ENCODE measurements at regions not wholly inside any gene's neighbourhood (a gene's known extent, or its start where the extent isn't known, plus 50 kb on each side); places are given as distances from the start of the nearest gene placed in this dataset.

DNA sequence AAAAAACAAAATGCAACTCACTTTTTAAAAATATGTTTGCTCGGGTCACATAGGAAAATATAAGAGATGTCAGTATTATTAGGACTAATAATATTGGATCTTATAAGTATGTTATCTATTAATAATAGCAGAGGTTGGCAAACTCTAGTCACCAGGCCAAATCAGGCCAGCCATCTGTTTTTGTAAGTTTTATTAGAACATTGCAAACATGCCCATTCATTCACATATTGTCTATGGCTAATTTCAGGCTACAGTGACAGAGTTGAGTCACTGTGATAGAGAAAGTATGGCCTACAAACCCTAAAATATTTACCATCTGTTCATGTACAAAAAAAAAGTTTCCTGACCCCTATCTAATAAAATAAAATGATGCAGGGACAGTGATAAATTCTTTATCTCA, 97.7 kb upstream of the CDH6 start:
- Histone ChIP-seq H3K4me1 (ENCODE audit: control insufficient read depth, insufficient read depth, low read length) (no peaks in the 10 kb centered on the region), H3K27ac (ENCODE audit: low read length) (no peak overlapping the region), H3K9me3 (ENCODE audit: control insufficient read depth, insufficient read depth, low read length) (peaks cover 4% of the 10 kb centered on the region), H3K27me3 (ENCODE audit: control insufficient read depth, insufficient read depth, low read length) (no peaks in the 10 kb centered on the region), H3K36me3 (ENCODE audit: control insufficient read depth, insufficient read depth, low read length) (no peaks in the 10 kb centered on the region), H3K4me3 (ENCODE audit: low read length) (no peak overlapping the region)
- no peak for TF ChIP-seq CTCF (IDR thresholded peaks at IDR 0.05)
- WGBS (ENCODE audit: insufficient coverage), result no CpG with 5 or more reads among the region's 1 CpG
- Mint-ChIP-seq H3K4me1 (no peaks in the 10 kb centered on the region), H3K36me3 (no peaks in the 10 kb centered on the region), H3K9me3 (peaks cover 6 to 10% of the 10 kb centered on the region in 2 donors), H3K27ac (no peak overlapping the region), H3K4me3 (no peak overlapping the region), H3K27me3 (ENCODE audit: low read depth in 2 of 2) (no peaks in the 10 kb centered on the region)
- intact Hi-C loops (cut with micrococcal nuclease), result no loop called here
- no peak for DNase-seq
- ATAC-seq, result no peak

DNA sequence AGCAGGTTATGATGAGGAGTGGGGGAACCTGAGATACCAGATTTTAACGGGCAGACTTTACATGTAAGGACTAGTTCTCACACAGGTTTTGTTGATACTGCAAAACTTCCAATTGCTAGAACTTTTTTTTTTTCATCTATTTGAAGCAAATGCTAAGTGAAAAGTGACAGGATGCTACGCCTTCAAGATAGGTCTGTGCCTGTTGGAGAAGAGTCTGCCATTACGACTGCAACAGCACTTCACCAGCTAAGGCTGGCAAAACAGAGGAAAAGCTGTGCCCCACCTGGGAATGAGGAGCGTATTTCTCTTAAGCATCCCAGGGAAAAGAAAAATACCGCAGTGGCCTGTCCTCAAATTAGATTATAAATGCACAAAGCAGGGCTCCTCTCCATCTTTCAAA, 102.0 kb upstream of the CDH6 start:
- no peak overlapping the region for H3K4me3 Mint-ChIP-seq
- Histone ChIP-seq H3K4me1 (ENCODE audit: control insufficient read depth, insufficient read depth, low read length) (no peaks in the 10 kb centered on the region), H3K9me3 (ENCODE audit: control insufficient read depth, insufficient read depth, low read length) (peaks cover 4% of the 10 kb centered on the region), H3K36me3 (ENCODE audit: control insufficient read depth, insufficient read depth, low read length) (no peaks in the 10 kb centered on the region), H3K27me3 (ENCODE audit: control insufficient read depth, insufficient read depth, low read length) (no peaks in the 10 kb centered on the region), H3K4me3 (ENCODE audit: low read length) (no peak overlapping the region), H3K27ac (ENCODE audit: low read length) (no peak overlapping the region)
- DNase-seq, result no peak
- no peaks in the 10 kb centered on the region for H3K27me3 Mint-ChIP-seq (ENCODE audit: low read depth in 2 of 2)
- H3K9me3 Mint-ChIP-seq, result peaks cover 12 to 13% of the 10 kb centered on the region in 2 donors
- H3K27ac Mint-ChIP-seq, result no peak overlapping the region
- TF ChIP-seq CTCF (IDR thresholded peaks at IDR 0.05), result no peak
- intact Hi-C loops (cut with micrococcal nuclease), result no loop called here
- H3K4me1 Mint-ChIP-seq, result no peaks in the 10 kb centered on the region
- H3K36me3 Mint-ChIP-seq, result no peaks in the 10 kb centered on the region
- 94% methylated on average over 5 of the region's 5 CpGs for WGBS (ENCODE audit: insufficient coverage)
- no peak for ATAC-seq

DNA sequence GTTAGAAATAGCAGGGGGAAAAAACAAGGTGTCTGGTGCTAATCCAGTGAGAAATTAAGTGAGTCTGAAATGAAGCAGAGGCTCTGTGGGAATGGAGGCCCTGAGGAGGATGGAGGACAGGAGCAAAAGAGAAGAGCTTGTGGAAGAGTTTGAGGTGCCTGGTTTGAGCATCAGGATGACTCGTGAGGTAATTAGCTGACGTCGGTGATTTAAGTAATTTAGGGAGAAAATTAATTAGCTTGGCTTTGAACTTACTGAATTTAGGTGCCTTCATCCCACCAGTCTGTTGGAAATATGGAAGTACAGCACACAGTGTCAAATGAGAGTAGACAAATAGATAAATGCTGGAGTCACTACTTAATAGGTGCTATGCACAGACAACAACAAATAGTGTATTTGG, 103.0 kb upstream of the CDH6 start:
- peaks cover 12 to 13% of the 10 kb centered on the region in 2 donors for H3K9me3 Mint-ChIP-seq
- Histone ChIP-seq H3K4me1 (ENCODE audit: control insufficient read depth, insufficient read depth, low read length) (no peaks in the 10 kb centered on the region), H3K27me3 (ENCODE audit: control insufficient read depth, insufficient read depth, low read length) (no peaks in the 10 kb centered on the region), H3K27ac (ENCODE audit: low read length) (no peak overlapping the region), H3K36me3 (ENCODE audit: control insufficient read depth, insufficient read depth, low read length) (no peaks in the 10 kb centered on the region), H3K9me3 (ENCODE audit: control insufficient read depth, insufficient read depth, low read length) (peaks cover 4% of the 10 kb centered on the region), H3K4me3 (ENCODE audit: low read length) (no peak overlapping the region)
- 85% methylated on average over 3 of the region's 3 CpGs for WGBS (ENCODE audit: insufficient coverage)
- TF ChIP-seq CTCF (IDR thresholded peaks at IDR 0.05), result no peak
- no peaks in the 10 kb centered on the region for H3K4me1 Mint-ChIP-seq
- intact Hi-C loops (cut with micrococcal nuclease), result no loop called here
- DNase-seq, result no peak
- no peaks in the 10 kb centered on the region for H3K27me3 Mint-ChIP-seq (ENCODE audit: low read depth in 2 of 2)
- ATAC-seq, result no peak
- no peak overlapping the region for H3K27ac Mint-ChIP-seq
- no peaks in the 10 kb centered on the region for H3K36me3 Mint-ChIP-seq
- no peak overlapping the region for H3K4me3 Mint-ChIP-seq

GRCh38 chr5:31086839-31087415, 106.6 kb upstream of the CDH6 start:
- no peaks in the 10 kb centered on the region for H3K27me3 ChIP-seq (ENCODE audit: control insufficient read depth, insufficient read depth, low read length)
- no peaks in the 10 kb centered on the region for H3K4me1 Mint-ChIP-seq
- DNase-seq (no peak), ATAC-seq (no peak)
- no peak overlapping the region for H3K4me3 ChIP-seq (ENCODE audit: low read length)
- no peaks in the 10 kb centered on the region for H3K27me3 Mint-ChIP-seq (ENCODE audit: low read depth in 2 of 2)
- H3K4me3 Mint-ChIP-seq, result no peak overlapping the region
- no peaks in the 10 kb centered on the region for H3K9me3 ChIP-seq (ENCODE audit: control insufficient read depth, insufficient read depth, low read length)
- no peaks in the 10 kb centered on the region for H3K36me3 ChIP-seq (ENCODE audit: control insufficient read depth, insufficient read depth, low read length)
- TF ChIP-seq CTCF (IDR thresholded peaks at IDR 0.05), result no peak
- WGBS (ENCODE audit: insufficient coverage), result 79% methylated on average over 5 of the region's 5 CpGs
- intact Hi-C loops (cut with micrococcal nuclease), result no loop called here
- no peaks in the 10 kb centered on the region for H3K36me3 Mint-ChIP-seq
- H3K4me1 ChIP-seq (ENCODE audit: control insufficient read depth, insufficient read depth, low read length), result no peaks in the 10 kb centered on the region
- H3K27ac Mint-ChIP-seq, result no peak overlapping the region
- no peak overlapping the region for H3K27ac ChIP-seq (ENCODE audit: low read length)
- H3K9me3 Mint-ChIP-seq, result peaks cover 15 to 19% of the 10 kb centered on the region in 2 donors
